Tongue (tissue), 1 donor: ENCODE measurements at regions not wholly inside any gene's neighbourhood (a gene's known extent, or its start where the extent isn't known, plus 50 kb on each side); places are given as distances from the start of the nearest gene placed in this dataset.

Experiments used
- DNase-seq: peaks from one replicate; pipeline ENCODE4 v3.0.0-alpha.2; 2015

DNA sequence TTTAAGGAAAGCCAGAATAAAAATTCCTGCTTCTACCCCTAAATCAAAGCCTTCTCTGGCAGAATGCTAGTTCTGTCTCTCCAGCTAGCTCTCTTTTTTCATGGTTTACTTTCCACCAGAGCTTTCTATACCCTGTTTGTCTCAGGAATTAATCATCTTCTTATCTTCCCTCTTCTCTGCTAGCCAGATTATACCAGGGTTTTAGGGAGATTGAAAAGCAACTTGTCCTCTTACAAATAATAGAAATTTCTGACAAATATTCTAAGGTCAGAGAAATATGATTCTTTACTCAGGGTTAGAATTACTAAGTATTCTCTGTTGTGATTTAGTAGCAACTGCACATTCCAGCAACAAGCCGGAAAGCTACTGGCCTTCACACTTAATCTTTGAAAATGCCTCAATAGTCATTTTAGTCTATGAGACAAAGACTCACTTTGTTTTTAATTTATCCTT is 166.4 kb downstream of the TANC2 start:
- peak; percentile 66 for DNase-seq

- DNase-seq = no peak
Measured at GRCh38 chr17:63133491-63133890, 167.5 kb downstream of the TANC2 start.

DNA sequence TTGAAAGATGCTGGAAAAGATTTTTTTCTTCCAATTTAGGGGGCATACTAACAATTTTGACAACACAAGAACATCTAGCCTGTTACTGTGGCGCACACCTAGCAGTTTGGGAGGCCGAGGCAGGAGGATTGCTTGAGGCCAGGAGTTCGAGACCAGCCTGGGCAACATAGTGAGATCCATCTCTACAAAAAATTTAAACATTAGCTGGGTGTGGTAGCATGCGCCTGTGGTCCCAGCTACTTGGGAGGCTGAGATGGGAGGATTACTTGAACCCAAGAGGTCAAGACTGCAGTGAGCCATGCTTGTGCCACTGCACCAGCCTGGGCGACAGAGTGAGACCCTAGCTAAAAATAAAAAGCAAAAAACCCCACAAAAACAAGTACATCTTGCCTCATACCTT is 168.8 kb downstream of the TANC2 start:
- DNase-seq = no peak

GRCh38 chr17:63136369-63137012 is 170.5 kb downstream of the TANC2 start:
- DNase-seq = peak; percentile 47

DNA sequence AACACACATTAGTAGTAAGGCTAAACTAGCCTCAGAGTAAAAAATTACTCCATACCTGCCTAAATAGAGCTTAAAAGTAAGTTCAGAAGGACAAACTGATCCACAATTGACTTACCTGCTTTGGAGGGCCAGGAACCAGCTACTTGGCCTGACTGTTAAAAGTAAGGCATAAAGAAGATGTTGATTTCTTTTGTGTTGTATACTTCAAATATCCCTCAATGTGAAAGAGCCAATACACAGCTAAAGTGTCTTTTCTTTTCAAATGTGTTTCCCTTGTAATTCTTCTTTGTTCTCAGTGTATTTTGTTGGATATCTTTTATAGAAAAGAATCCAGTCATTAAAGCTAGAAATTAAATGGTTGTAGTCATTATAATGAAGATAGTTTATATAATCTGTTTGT is 171.1 kb downstream of the TANC2 start:
- no peak for DNase-seq

GRCh38 chr17:63138713-63139112 is 172.7 kb downstream of the TANC2 start:
- DNase-seq = no peak

GRCh38 chr17:63139356-63139755 is 173.3 kb downstream of the TANC2 start:
- DNase-seq = no peak

- DNase-seq = peak; percentile 84
Measured at GRCh38 chr17:63140255-63140654, 174.2 kb downstream of the TANC2 start.

DNA sequence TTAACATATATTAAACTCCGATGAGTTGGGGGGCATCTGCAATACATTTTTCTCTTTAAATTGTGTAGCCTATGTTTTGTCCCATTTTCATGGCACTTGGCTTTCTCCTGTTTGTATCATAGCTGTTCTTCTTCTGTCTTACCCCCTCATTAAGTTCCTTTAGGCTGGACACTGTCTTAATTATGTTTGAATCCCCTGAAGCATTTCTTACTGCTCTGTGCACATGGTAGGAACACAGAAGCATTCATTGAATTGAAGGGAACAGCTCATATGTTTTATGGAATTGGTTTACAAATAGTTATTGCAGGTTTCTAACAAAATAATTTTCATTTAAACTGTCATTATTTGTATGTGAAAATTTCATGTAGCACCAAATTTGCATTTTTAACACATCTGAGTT is 176.8 kb downstream of the TANC2 start:
- DNase-seq = no peak

- DNase-seq = peak; percentile 51
Measured at GRCh38 chr17:63150490-63150889, 184.5 kb downstream of the TANC2 start.

DNA sequence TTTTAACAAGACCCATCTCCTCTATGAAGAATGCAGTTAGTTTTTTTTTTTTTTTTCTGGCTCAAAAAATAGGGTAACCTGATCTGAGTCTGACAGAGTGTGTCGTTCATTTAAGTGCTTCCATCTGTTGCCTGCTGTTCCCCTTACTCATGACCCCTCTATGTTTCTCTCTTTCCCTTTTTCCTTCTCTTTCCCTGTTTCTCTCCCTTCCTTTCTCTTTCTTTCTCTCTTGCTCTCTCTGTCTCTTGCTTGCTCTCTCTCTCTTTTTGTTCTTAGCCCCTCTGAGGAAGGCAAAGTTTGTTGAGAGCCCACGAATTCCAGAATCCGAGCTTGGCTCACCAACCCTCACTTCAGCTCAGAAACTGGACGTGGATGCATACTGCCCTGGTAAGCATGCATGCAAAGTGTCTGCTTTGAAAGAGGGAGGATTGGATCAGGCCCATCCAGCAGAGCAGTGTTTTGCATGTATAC is 185.0 kb downstream of the TANC2 start:
- DNase-seq = peak; percentile 91

GRCh38 chr17:63151941-63152523 is 186.0 kb downstream of the TANC2 start:
- peak; percentile 79 for DNase-seq

GRCh38 chr17:63153488-63153887 is 187.5 kb downstream of the TANC2 start:
- DNase-seq = no peak

- no peak for DNase-seq
Measured at GRCh38 chr17:63154586-63155244, 188.7 kb downstream of the TANC2 start.

DNA sequence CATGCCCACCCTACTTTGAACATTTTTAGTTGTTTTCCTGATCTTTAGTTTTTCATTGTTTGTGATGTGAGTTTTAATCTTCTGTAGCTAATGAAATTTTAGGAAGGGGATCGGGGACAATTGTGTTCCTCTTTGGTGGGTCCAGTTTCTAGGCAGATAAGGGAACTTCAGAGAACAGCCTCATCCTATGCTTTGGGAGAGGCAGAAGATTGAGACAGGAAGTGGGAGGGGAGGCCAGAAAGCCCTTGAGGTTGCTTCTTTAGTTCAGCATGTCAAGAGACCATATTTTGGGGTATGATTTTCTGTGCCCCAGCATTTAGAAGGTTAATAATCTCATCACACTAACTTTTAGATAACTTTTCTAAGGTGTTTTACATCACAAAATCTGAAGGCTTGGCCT is 191.0 kb downstream of the TANC2 start:
- DNase-seq = no peak

DNA sequence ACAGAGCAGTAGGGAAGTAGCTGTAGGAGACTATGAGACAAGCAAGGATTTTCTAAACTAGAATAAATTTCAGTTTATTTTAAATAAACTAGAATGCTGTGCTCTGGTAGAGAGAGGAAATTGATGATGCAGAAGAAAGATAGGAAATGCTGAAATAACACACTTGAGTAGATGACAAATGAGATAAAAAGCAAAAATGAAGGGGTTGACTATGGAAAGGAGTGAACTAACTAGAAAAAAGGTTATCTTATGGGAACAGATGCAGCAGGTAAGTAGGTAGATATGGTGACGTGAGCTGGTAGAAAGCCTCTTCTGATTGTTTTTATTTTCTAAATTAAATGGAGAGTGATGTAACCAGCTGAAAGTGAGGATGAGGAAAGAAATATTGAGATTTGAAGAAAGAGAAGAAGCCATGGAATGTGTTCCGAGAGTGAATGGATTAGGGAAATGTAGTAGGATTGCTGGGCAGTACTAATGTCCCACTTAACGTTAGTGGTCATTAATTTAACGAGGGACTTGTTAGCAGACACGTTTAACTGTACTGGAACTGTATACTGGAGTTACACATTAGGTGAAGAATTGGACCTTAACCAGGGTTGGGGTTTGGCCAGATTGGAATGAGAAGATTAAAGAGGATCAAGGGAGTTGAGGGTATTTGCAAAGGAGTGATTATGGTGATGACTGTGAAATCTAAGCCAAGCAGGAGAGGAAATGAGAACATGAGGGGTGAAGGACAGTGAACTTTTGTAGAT is 196.5 kb downstream of the TANC2 start:
- no peak for DNase-seq

DNA sequence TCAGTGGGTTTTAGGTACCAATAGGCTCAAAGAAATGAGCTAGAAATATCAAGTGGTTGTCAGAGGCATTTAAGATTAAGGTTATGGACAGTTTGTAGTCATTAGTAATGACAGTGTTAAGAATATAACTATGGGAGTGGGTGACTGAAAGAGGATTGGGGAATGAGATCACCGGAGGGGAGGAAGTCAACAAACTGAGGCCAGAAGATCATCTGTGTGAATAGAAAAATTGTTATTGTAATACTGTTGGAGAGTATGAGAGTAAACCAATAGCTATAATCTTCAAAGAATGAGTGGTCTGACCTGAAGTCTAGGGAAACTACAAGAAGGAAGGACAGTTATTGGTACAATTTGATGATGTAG is 197.1 kb downstream of the TANC2 start:
- no peak for DNase-seq

DNA sequence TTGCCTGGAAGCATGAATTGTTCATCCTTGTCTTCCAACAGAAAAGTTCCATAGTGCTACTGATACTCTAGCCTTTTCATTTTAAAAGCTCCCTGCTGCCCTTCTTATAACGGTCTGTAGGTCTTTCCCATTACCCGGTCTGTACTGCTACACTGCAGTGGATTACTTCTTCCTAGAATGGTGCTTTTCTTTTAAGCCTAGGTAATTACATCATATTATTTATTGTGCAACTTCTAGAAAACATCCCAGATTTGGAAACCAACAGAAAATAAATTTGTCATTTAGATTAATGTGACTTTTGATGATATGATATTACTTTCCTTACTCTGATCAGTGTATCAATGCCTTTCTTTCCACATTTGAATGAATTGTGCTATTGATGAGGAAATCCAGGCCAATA is 199.4 kb downstream of the TANC2 start:
- no peak for DNase-seq

GRCh38 chr17:63170795-63171194 is 204.8 kb downstream of the TANC2 start:
- DNase-seq = no peak

DNA sequence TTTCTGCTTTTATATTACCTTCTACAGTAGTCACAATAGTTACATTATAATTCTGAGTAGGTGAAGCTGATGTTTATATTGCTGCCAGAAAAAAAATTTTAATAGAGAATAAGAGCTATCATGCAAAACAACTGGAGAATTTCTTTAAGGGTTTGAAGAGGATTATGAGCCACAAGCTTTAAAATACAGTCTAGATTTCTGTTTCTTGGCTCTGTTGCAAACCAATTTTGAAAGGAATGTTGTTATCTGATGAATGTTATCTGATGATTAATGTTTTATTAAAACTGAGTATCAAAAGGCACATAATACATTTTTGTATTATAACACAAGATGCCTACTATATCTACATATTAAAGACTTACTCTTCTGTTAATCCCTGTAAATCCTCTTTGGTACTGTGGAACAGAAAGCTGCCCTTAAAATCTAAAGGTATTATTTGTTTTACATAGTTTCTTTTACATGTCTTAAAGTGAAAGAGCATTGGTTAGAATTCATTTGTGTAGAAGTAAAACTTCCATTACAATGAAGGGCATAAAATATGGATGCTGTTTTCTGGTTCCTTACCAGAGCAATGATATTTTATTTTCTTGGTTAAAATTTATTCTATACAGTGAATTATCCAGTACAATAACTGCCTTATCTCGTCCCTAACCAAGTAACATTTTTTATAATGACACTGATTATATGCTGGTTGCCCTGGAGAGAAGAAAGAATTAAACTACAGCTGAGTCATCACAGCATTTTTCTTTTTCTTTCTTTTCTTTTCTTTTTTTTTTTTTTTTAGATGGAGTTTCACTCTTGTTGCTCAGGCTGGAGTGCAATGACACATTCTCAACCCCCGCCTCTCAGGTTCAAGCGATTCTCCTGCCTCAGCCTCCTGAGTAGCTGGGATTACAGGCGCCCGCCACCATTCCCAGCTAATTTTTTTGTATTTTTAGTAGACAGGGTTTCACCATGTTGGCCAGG is 205.7 kb downstream of the TANC2 start:
- no peak for DNase-seq

DNA sequence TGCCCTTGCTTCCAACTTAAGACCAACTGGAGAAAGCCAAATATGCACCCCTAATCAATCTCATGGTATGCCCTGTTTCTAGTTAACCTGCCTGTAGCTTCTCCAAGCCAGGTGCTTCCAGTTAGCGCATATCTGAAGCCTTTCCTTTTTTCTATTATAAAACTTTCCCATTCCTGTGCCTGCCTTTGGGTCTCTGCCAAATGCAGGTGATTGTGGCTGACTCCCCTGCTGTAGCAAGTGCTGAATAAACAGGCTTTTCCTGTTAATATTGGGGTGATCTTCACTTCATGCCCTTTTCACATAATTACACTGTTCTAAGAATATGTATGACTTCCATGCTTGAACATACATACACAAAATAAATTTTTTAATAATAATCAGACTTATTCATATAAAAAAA is 207.4 kb downstream of the TANC2 start:
- no peak for DNase-seq

DNA sequence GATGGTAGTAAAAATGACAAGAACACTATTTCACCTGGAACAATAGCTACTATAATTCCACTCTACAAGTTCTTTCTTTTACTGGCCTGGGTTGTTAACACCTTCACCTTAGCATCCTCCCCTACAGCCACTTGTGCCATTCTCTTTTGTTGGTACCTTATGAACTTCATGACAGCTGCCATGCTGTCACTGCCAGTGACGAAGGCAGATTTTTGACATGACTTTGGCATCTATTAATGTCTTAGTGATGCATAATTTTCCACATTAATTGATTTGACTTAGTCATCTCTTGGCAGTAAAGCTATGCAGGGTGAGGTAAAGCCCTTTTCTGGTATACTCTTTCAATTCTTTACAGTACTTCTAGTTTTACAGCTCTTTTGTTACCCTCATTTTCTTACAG is 207.9 kb downstream of the TANC2 start:
- DNase-seq = peak; percentile 36
